GM18507 (cell line): ENCODE measurements at regions not wholly inside any gene's neighbourhood (a gene's known extent, or its start where the extent isn't known, plus 50 kb on each side); places are given as distances from the start of the nearest gene placed in this dataset.
A peak's percentile ranks its signal among the peaks of the same experiment; 100 is the strongest.

Experiments
- DNase-seq: peaks from one replicate; pipeline ENCODE4 v3.0.0; 2011; ENCODE audit warnings: low read depth; ENCODE audit not compliant: insufficient read length; ENCODE audit errors: extremely low spot score
- FAIRE-seq: peaks from 2 replicates; lab custom pipeline; 2011; peaks lifted over from hg19 to GRCh38; lab: Jason Lieb, UNC

DNA sequence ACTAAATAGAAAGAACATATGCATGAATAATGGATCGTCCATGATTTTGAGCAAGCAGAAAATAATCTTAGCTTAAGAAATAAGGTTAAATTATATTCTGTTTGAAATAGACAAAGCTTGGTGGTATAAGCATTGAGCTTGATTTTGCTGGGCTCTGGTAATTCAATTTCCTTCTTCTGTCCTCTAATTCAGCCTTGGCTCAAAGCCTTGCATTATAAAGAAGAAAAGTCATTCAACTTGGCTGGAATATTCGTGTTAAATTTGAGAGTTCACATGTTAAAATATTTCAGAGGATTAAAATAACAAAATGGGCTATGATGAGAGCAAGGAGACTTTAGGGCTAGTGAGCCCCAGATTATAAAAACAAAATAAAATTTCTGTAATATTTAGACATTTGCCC lies 415.4 kb upstream of the PCDH20 start:
- FAIRE-seq, result no peak
- DNase-seq, result no peak

DNA sequence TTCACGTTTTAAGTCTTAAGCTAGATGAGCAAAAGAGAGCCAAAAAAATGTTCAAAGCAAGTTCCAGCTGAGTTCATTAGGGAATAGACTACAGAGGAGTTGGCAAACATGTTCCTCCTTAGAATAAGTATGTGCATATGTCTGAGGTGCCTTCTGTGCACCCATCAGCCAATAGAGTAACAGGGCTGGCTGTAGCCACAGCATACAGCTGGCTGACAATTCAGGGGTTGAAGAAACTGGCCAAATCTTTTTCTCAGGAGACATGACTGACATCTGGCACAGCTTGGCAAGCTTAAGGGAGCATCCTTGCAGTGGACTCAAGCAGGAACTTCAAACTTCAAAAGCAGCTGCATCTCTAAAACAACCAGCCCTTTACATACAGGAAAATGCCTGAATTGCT lies 414.8 kb upstream of the PCDH20 start:
- DNase-seq (no peak), FAIRE-seq (no peak)

DNA sequence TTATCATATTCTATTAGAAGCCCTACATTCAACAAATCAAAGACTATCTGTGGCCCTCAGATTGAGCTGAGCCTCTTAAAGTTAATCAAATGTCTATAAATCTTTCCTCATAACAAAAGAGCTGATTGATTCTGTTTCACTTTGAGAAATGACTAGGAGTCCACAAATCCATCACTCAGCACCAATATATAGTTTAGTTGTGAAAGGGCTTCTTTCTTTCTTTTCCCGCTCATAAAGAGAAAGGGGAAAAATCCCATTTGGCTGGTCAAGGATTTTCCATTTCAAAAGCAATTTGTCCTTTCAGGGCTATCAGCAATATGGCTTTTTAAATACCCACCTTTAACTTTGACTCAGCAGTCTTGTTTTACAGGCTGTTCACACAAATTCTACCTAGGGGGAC lies 408.5 kb upstream of the PCDH20 start:
- no peak for FAIRE-seq
- DNase-seq, result no peak

DNA sequence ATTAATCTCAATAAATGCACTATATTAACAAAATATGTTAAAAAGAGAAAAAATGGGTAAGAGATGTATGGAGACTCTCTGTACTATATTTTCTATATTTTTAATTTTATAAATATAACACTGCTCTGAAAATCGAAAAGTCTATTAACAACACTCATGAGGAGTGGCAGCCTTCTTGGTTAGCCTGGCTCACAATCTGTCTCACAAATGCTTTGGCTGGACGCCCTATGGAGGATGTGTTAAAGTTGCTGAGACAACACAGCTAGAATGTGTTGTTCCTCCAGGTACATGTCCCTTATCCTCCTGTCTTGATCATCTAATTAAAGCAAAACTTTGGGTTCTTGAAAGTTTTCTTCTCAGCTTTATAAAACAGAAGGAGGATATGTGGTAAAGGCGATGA lies 396.6 kb upstream of the PCDH20 start:
- FAIRE-seq, result no peak
- DNase-seq, result no peak

DNA sequence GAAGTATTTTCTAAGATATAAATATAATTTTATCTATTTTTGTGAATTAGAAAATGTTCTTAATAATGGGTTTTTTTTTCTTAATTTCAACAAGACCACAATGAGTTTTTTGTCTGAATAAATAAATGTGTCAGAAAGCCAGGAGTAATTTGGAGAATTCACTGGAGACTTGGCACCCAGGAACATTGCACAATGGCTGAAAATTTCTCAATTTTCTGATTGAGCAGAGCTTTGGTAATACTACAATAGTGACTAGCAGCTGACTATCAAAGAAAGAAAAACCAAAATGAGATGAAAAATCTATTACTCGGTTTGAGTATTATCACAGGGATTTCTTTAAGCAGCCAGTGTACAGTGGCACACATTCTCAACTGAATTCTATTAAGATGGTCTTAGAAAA lies 394.4 kb upstream of the PCDH20 start:
- no peak for FAIRE-seq
- DNase-seq, result no peak

DNA sequence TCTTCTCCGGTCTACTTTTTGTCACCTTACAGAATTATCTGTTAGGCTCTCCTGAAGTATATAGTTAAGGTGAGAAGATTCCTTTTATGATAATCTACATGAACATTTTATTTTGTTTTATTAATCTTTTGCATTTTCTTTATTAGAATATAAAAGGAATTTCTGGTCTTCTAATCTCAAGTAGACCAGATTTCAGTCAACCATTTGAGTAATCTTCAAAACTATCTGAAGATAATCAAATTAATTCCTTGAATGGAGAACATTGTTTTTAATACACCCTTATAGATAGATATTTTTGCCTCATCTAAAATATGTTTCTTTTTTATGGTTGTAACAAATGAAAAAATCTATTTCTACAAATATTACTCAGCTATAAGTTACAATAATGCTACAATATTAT lies 381.7 kb upstream of the PCDH20 start:
- DNase-seq (no peak), FAIRE-seq (no peak)

DNA sequence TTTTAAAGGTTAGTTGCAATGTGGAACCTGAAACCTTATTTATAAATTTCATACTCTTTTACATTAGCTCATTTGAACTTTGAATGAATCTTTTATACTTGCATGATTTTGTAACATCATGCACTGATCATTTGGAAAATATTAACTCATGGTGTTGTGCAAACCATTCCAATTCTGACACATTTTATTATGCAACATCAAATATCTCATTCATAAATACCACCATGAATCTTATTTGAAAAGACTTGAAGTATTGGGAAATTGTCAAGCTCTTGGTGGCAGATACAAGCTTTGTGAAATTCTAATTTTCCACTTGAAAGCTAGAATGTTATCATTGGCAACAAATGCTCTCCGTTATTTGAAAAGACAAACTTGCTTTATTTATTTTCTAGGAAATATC lies 379.9 kb upstream of the PCDH20 start:
- FAIRE-seq (no peak), DNase-seq (no peak)

DNA sequence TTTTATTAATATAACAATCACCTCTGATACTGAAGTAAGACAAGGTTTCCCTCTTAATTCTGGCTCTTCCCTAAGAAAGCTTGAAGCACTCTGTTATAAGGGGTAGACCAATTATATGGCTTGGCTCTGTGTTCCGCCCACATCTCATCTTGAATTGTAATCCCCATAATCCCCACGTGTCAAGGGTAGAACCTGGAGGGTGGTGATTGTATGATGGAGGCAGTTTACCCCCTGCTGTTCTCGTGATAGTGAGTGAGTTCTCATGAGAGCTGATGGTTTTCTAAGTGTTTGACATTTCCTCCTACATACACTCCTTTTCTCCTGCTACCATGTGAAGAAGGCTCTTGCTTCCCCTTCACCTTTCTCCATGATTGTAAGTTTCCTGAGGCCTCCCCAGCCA lies 363.8 kb upstream of the PCDH20 start:
- FAIRE-seq, result no peak
- DNase-seq, result no peak

DNA sequence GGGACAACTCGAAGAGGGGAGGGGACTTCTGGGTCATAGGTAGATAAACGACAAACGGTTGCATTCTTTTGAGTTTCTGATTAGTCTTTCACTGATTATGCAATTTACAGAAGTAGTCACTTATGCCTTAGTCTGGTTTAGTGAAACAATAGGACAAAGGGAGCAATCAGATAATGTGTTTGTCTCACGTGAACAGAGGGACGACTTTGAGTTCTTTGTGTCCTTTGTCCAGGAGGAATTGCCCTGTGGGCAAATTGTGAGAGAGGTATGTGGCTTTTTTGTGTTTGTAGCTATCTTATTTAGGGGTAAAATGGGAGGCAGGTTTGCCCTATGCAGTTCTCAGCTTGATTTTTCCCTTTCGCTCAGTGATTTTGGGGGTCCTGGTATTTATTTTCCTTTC lies 362.9 kb upstream of the PCDH20 start:
- DNase-seq, result no peak
- no peak for FAIRE-seq

DNA sequence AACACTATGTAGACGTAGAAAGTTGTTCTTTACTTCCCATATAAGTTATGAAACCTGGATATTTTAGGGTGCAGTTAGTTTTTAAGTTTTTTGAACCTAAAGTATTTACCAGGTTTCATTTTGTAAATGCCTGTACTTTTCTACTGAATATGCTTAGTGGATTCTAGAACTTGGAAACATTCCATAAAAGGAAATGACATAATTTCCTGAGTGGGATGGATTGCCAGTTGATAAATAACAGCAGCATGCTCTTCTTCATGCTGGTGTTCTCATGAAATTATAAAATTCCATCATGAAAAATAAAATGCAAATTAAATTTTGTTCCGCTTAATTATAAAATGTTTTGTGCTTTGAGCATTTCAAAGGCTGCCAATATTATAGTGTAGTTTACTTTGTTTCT lies 362.2 kb upstream of the PCDH20 start:
- DNase-seq, result no peak

DNA sequence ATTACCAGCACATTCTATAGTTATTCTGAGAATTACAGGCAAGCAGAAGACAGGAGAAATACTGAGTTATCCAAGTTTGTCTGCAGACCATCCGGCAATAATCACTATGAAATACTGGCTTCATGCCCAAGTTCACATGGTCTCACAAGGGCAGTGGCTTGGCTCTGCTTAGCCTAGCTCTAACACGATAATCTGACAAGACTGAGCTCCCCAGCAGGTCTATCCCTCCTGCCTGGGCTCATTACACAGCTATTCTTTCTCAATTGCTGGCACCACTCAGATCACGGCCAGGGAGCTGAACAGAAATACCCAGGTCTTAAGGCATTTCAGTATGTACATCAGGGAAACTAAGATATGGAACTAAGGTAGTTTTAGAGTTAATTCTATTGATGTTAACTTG lies 361.6 kb upstream of the PCDH20 start:
- no peak for DNase-seq
- no peak for FAIRE-seq

More for the DNA sequence above, 362.2 kb upstream of the PCDH20 start:
- no peak for FAIRE-seq

DNA sequence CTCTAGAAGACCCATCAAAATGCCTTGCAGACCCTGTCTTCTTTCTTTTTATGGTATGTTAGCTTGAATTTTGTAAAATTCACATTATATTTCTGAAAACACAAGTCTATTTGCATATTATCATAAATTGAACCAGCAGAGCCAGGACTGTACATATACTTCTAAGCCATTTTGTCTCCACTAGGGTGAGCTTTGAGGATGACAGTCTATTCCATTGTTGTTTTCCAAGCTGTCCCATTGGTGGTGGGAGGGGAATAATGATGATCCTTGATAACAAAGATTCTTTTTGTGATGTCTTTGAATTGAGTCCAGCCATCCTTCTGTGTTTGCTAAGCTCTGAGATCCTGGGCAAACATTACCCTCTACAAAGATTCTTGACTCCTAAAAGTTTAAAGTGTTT lies 359.3 kb upstream of the PCDH20 start:
- FAIRE-seq (no peak), DNase-seq (no peak)

DNA sequence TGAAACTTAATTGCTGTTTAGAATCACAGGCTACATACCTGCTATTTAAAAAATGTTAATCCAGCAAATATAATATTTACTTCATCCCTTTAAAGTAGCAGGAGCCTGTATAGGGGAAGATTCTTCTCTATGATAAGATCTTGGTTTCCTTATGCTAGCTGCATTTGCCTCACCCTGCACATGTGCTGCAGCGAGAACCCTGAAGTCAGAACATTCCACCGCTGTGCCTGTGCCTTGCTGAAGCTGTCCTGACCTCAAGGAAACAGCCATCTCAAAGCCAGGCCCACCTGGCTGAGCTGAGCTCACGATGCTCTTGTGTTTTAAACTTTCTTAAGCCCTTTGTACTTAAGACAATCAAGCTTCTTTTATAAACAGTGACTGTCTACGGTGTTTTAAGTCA lies 355.0 kb upstream of the PCDH20 start:
- DNase-seq (no peak), FAIRE-seq (no peak)

DNA sequence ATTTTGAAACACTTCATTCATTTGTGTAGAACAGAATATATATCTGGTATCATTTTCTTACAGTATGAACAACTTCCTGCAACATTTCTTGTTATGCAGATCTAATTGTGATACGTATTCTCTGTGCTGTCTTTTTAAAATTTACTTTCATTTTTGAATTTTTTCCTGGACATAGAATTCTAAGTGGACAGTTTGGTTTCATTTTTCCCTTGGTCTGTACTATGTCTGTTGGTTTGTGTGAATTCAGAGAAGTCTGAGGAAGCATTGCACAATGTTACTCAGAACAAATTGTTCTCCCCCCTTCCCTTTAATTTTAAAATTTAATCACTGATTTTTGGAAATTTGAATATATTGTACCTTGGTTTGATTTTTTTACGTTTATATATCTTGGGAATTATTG lies 352.5 kb upstream of the PCDH20 start:
- DNase-seq (no peak), FAIRE-seq (peak; percentile 18)

DNA sequence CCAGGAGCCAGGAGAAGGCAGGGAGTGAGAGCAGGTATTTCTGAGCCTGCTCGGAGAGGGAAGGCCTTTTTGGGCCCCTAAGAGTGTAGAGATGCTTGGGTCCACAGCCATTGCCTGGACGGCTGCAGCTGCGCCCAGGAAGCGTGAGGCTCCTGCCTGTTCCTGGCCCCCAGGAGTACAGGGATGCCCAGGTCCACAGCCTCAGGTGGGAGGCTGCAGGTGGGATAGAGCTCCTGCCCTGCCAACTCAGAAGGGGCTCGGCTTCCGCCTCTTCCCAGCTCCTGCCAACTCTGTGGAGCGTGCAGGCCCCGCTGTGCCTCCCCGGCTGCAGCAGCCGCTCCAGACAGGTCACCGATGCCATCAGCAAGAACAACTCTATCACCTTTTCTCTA lies 351.0 kb upstream of the PCDH20 start:
- FAIRE-seq, result no peak
- no peak for DNase-seq

DNA sequence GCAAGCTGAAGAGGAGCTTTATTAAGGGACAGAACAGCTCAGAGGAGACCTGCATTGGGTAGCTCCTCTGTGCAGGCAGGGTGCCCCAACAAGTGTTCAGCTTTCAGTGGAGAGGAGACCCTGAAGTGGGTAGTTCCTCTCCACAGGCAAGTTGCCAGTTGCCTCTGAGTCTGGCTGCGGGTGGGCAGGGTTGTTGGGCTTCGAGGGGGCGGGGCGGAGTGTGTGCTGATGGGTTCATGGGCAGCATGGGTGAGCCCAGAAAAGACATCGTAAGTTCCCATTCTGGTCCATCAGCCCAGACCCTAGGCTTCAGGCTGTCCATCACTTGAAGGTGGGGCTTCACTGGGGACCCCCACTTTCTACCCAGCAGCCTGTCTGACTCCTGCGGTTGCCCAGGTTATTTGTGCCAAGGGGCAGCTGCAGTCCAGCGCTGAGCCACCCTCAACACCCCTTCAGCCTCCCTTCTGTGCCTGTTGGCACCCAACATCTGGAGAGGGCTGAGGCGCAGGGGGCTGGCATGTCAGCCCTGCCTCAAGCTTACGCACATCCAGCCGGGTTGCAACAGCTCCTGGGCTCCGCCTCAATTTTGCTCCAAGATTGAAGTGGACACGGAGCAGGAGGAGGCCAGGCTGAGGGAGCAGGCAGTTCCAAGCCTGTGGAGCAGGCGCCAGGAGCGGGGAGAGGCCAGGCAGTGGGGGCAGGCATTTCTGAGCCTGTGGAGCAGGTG lies 350.5 kb upstream of the PCDH20 start:
- DNase-seq, result no peak
- FAIRE-seq, result no peak

DNA sequence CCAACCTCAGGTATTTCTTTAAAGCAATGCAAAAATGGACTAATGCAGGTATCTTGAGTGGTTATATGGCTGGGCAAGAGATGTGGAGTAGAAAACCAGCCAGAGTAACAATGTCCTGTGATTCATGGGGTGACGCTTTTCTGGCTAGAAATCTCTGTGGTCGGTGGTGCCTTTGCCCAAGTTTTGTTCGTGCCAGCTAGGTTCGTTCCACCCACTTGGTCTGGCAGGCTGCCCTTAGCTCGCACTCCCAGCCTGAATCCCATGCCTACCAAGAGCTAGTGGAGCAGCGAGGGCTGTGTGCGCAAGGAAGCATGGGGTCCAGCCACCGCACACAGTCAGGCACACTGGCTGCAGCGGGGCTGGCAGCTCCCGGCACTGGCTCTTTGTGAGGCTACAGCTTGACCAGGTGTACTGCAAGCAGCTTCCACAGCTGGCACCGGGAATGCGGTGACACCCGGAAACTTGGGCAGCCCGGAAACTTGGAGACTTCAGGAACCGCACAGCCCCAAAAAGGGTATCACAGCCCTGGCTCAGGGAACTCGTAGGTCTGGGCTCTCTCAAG lies 349.6 kb upstream of the PCDH20 start:
- DNase-seq (no peak), FAIRE-seq (no peak)

DNA sequence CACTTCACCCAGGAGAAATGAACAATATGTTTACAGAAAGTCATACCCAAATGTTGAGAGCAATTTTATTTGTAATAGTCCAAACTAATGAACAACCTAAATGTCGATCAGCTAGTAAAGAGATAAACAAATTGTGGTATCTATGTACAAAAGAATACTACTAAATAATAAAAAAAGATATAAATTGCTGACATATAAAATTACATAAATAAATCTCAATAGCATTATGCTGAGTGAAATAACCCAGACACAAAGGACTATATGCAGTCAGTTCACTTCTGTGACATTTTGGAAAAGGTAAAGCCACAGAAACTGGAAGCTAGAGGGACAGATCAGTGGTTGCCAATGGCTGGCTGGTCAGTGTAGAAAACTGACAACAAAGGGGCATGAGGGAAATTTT lies 346.0 kb upstream of the PCDH20 start:
- FAIRE-seq (no peak), DNase-seq (no peak)

DNA sequence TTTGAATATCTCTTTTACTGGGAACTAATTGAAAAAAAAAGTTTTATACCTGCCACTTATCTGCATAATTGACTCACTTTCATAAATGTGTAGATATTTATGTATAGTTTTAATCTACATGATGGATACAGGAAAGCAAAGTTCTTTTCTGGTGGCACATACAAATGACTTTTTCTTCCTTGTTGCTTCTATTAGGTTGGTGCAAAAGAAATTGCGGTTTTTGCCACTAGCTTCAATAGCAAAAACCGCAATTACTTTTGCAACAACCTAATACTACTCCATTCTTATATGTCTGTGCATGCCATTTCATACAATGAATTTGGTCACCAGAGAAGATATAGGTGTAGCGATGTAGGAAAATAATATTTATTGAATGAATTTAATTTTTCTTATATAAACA lies 344.5 kb upstream of the PCDH20 start:
- no peak for FAIRE-seq
- DNase-seq, result no peak

DNA sequence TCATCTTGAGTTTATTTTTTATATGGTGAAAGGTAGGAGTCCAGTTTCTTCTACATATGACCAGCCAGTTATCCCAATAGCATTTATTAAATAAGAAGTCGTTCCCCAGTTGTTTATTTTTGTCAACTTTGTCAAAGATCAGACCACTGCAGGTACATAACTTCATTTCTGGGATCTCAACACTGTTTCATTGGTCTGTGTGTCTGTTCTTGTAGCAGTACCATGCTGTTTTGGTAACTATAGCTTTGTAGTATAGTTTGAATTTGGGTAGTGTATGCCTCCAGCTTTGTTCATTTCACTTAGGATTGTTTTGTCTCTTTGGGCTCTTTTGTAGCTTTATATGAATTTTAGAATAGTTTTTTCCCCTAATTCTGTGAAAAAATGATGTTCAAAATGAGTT lies 340.4 kb upstream of the PCDH20 start:
- DNase-seq, result no peak
- FAIRE-seq, result no peak

DNA sequence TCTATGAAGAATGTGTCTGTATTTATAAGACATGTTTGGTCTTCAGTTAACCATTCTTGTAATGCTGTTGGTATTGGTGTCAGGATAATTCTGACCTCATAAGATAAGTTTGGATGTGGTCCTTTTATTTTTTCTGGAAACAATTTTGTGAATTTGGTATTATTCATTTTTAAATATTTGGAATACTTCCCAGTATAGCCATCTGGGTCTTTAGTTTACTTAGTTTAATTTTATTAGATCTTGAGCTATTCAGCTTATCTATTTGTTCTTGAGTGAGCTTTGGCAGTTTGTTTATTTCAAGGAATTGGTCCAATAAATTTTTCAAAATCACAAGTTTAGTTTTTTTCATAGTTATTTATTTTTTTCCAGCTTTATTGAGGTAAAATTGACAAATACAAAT lies 335.4 kb upstream of the PCDH20 start:
- DNase-seq, result no peak
- FAIRE-seq, result no peak

DNA sequence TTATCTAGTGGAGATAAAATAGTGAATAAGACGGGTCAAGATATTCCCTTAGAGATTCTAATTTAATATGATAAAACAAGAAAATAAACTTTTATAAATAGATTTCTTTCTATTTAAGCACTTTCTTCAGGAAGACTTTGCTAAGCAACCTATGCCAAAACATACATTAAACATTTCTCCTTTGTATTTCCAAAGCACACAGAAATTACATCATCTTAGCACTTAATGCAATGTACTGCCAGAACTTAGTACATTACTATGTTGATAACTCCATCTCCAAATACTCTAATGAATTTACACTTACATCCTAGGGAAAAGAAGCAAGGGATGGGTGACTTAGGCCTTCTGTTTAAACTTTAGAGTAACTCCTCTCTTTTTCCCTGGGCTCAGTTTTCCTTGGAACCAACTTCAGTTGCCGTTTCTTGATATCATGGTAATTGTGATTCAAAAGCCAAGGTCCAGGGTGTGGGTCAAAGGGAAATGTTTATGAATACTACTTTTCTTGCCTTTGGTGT lies 322.6 kb upstream of the PCDH20 start:
- DNase-seq (no peak), FAIRE-seq (no peak)
